DMS114 treated with DMSO at 0.1 percent for 48 hours (cell line): ENCODE measurements at regions not wholly inside any gene's neighbourhood (a gene's known extent, or its start where the extent isn't known, plus 50 kb on each side); places are given as distances from the start of the nearest gene placed in this dataset.

Experiments used
- DNase-seq: peaks from one replicate; lab custom pipeline; 2025; ENCODE audit not compliant: unreplicated experiment; lab: John Stamatoyannopoulos, UW

DNA sequence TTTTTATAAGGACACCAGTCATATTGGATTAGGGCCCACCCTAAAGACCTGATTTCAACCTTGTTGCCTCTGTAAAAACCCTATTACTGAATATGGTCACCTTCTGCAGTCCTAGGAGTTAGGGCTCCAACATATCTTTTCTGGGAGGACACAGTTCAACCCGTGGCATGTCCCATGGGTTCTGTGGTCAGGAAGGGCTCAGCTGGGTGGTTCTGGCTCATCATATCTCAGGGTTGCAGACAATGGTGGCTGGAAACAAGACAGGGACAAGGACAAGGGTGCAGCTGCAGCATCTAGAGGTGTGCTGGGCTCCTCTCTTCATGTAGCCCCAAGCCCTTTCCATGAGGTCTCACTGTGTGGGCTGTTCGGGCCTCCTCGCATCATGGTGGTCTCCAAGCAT lies 63.1 kb upstream of the FOXF1 start:
- no peak for DNase-seq

DNA sequence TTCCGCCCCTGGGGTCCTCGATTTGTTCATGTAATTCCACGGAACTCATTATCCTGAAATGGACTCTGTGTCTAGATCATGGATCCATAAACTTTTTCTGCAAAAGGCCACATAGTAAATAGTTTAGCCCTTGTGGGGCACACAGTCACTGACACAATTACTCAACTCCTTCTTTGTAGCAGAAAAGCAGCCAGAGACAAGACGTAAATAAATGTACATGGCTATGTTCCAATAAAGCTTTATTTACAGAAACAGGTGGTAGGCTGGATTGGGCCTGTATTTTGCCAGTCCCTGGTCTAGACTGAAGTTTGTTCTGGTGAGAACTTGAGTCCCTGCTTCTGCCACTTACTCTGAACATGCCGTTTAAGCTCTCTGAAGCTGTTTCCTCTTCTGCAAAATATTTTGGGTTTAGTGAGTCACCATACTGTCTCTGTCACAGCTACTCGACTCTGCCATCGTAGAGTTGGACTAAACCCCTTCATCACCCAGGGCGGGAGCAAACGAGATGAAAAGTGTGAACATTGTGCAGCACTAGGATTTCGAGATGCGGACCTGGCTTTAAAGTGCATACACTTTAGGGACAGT lies 61.9 kb upstream of the FOXF1 start:
- no peak for DNase-seq

- DNase-seq = no peak
Measured at GRCh38 chr16:86449446-86450095, 60.8 kb upstream of the FOXF1 start.

DNA sequence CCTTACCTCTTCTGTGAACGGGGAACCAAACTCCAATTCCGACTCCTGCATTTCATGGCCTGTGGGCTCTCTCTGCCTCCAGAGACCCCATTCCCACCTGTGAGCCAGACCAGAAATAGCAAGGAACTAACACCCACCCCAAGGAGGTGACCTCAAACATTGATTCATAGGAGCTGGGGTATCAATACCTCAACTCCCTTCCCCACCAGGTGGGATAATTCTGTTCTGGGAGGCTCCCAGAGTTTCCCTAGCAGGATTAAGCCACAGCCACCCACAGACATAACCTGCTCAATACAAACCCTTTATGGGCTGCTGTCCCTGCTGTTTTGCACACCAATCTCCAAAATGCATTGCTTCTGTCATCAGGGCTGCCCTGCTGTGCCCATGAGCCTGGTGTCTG lies 59.6 kb upstream of the FOXF1 start:
- no peak for DNase-seq

- no peak for DNase-seq
Measured at GRCh38 chr16:86452451-86452850, 57.9 kb upstream of the FOXF1 start.

DNA sequence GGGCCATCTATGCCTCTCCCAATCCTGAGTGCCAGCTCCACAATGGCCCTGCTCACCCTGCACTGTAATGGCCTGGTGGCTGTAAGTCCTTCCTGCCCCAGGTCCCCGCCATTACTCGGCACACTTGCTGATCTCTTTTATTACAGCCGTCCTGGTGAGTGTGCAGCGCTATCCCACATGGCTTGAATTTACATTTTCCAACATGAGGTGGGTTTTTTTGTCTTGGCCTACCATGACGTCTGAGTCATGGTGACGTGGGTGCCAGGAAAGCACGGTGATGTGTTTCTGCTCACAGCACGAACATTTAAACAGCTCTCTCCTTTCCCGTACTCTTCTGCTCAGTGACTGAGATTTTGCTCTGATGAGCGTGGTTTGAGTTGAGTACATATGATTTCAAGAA lies 55.2 kb upstream of the FOXF1 start:
- no peak for DNase-seq

DNA sequence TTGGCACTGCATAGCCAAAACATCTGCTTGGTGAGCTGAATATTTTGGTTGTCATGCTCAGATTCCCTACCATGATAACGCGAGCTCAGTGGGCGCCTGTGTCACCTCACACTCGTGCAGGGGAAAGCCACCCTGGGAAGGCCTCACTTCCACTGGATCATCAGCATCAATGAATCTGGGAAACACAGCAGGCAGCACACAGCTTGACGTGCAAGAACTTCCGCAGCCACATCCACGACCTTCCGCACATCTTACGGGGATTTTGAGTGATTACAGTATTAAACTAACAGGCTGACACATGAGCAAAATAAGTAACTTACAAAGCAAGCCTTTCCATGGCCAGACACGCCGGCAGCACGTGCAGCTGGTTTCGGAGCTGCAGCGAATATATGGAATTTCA lies 54.7 kb upstream of the FOXF1 start:
- no peak for DNase-seq

DNA sequence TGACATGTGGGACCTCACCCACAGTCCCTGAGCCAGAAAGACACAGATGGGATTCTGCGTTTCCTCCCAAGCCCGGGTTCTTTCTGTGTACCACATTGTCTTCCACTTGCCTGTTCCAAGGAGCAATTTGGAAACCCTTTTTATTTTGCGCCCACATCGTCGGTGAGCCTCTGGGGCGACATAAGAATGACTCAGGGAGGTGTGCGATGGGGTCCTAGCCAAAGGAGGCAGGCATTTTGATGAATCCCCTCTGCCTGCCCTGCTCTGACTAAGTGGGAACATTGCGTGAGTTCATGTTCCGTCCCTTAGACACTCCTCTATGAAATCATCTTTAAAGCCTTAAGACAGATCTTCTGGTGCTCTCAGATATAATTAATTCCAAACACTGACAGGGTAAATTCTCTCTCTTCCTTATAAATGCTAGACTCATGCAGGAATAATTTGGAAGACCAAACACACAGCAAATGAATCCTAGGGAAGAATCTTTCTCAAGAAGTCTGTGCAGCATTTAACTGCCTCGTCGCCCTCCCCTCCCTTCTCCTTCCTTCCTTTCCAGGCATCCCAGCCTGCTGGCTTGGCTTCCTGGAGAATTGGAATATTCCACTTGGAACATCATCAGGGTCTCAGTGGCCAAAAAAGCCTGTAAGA lies 52.7 kb upstream of the FOXF1 start:
- DNase-seq = no peak

DNA sequence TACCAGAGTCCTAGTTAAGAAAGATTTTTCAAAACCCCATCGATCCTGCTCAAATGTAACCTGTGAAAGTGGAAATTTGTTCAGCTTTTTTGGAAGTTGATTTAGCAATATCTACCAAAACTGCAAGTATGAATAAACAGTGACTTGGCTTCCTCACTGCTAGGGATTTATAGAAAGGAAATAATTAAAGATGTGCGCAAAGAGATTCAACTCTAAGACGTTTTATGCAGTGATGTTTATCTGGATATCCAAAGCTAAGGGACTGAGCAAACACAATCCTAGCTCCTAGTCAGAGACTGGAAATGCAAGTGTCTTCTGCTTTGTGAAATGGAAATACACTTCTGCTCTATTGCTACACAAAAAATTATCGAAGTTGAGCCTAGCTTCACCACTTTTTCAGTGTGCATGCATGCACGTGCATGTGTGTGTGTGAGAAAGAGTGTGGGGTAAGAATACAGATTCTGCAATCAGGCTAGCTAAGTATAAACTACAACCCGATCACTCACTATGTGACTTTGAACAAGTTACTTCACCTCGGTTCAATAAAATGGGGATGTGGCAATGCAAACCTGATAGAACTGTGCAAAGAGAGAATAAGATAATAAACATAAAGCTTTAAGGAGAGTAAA lies 52.1 kb upstream of the FOXF1 start:
- DNase-seq = no peak

DNA sequence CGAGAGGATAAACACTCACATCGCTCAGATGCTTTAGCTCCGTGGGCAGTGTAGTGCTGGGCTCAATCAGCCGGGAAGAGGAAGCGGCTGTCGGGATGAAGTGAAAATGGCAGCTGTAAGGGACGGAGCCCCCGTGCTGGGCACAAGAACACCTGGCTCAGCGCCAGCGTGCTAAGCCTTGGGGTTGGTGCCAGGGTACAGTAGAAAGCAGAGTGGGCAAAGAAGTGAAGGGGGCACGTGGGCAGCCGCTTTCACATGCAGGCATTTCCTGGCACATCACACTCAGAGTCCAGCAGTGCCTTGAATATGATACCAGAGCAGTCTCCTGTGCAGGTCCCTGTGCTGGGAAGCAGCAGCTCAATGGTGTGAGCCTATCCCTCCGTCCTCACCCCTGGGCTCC lies 51.1 kb upstream of the FOXF1 start:
- no peak for DNase-seq
